ENCODE measurements at regions not wholly inside any gene's neighbourhood (a gene's known extent, or its start where the extent isn't known, plus 50 kb on each side); places are given as distances from the start of the nearest gene placed in this dataset.

DNA sequence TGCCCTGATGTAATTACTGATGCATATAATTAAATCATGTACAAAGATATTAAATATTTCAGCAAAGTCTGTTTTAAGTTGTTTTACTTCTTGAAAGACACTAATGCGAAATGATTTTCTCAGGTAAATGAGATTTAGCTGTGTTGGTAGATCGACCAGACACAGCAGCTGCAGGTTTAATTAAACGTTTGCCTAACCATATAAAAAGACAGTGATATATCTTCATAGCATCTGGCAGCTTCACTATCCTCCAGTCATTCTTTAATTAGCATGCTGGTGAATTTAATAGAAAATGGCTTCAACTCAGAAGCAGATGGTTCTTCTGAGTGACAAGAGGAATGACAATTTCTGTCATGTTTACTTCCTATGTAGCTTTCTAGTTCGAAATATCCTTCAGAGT, 69.3 kb downstream of the NHLRC3 start:
- FAIRE-seq (no peak), ATAC-seq (no peak), DNase-seq (no peak)
- Histone ChIP-seq H3K27ac (no peak overlapping the region), H3K36me3 (no peaks in the 10 kb centered on the region), H3K4me1 (no peaks in the 10 kb centered on the region), H3K9me3 (no peaks in the 10 kb centered on the region), H3K27me3 (peaks cover 0 to 3% (median 0%) of the 10 kb centered on the region in 4 donors), H3K4me3 (no peak overlapping the region)
- TF ChIP-seq, protein P1, sequence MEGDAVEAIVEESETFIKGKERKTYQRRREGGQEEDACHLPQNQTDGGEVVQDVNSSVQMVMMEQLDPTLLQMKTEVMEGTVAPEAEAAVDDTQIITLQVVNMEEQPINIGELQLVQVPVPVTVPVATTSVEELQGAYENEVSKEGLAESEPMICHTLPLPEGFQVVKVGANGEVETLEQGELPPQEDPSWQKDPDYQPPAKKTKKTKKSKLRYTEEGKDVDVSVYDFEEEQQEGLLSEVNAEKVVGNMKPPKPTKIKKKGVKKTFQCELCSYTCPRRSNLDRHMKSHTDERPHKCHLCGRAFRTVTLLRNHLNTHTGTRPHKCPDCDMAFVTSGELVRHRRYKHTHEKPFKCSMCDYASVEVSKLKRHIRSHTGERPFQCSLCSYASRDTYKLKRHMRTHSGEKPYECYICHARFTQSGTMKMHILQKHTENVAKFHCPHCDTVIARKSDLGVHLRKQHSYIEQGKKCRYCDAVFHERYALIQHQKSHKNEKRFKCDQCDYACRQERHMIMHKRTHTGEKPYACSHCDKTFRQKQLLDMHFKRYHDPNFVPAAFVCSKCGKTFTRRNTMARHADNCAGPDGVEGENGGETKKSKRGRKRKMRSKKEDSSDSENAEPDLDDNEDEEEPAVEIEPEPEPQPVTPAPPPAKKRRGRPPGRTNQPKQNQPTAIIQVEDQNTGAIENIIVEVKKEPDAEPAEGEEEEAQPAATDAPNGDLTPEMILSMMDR (IDR thresholded peaks at IDR 0.05) = no peak
- intact Hi-C loops (cut with DNase I) = no loop called here
- WGBS, 2 donors = 54 to 61% methylated on average over 4 of the region's 4 CpGs

DNA sequence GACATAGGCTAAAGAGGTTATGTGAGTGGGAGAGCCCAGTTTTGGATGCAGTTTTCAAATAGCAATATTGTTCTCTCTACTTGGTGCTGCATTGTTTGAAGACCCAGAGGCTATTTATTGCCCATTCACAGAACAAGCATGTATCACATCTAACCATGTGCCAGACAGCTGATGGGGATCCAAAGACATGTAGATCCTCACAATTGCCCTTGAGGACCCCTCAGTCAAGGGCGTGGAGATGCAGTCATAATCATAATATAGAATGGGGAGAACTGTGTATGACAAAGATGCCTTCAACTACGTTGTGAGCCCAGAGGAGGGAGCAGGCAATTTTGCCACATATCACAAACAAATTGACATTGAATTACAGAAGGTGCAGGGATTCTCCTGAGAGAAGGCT, 70.5 kb downstream of the NHLRC3 start:
- H3K9me3 ChIP-seq = no peaks in the 10 kb centered on the region
- ATAC-seq (no peak), DNase-seq (no peak), FAIRE-seq (no peak)
- H3K27me3 ChIP-seq = peaks cover 0 to 3% (median 0%) of the 10 kb centered on the region in 4 donors
- H3K4me3 ChIP-seq = no peak overlapping the region
- intact Hi-C loops (cut with DNase I) = no loop called here
- 23 to 39% methylated on average over 2 of the region's 2 CpGs for WGBS, 2 donors
- H3K27ac ChIP-seq = no peak overlapping the region
- no peaks in the 10 kb centered on the region for H3K4me1 ChIP-seq
- H3K36me3 ChIP-seq = no peaks in the 10 kb centered on the region
- TF ChIP-seq, protein P1 (IDR thresholded peaks at IDR 0.05) = no peak

DNA sequence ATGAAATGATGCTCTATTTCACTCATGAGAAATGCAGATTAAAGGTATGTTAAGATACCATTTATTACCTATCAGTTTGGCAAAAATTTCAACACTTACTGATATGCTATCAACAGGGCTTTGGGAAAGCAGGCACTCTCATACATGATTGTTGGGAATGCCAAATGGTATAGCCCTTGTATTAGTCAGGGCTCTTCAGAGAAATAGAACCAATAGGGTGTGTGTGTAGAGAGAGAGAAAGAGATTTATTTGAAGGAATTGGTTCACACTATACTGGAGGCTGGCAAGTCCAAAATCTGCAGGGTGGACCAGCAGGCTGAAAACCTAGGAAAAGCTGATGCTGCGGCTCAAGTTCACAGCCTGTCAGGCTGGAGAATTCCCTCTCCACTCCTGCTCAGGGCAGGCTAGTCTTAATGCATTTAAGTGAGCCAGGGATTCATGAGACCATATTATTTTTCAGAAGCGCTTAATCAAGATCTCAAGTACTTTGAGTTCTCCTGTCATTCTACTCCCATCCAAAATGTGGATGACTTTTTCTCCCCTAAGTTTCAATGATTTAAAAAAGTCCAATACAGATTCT, 72.4 kb downstream of the NHLRC3 start:
- ATAC-seq (no peak), DNase-seq (no peak), FAIRE-seq (no peak)
- 89 to 94% methylated on average over 2 of the region's 2 CpGs for WGBS, 2 donors
- Histone ChIP-seq H3K4me1 (no peaks in the 10 kb centered on the region), H3K9me3 (no peaks in the 10 kb centered on the region), H3K36me3 (no peaks in the 10 kb centered on the region), H3K27me3 (peaks cover 0 to 3% (median 0%) of the 10 kb centered on the region in 4 donors), H3K4me3 (no peak overlapping the region), H3K27ac (no peak overlapping the region)
- intact Hi-C loops (cut with DNase I) = no loop called here
- TF ChIP-seq, protein P1 (IDR thresholded peaks at IDR 0.05) = no peak

DNA sequence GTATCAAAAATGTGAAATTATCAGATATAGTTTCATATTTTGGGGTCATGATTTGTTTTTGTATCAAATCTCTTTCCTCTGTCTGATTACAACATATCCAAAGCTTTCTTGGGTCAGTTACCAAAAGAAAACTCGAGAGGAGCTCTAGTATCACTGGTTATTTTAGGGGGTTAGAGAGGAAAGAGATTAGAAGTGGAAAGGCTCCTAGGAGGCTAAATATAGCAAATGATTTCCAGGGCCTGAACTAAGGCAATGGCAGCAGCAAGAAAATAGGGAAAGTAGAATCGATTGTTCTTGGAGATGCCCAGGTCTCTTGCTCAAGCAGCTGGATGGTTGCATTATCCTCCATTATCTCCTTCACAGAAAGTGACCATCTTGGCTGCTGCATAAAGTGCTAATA, 72.9 kb downstream of the NHLRC3 start:
- TF ChIP-seq, protein P1 (IDR thresholded peaks at IDR 0.05) = no peak
- DNase-seq (no peak), FAIRE-seq (no peak), ATAC-seq (no peak)
- peaks cover 0 to 3% (median 0%) of the 10 kb centered on the region in 4 donors for H3K27me3 ChIP-seq
- intact Hi-C loops (cut with DNase I) = no loop called here
- no peak overlapping the region for H3K4me3 ChIP-seq
- no peaks in the 10 kb centered on the region for H3K4me1 ChIP-seq
- 0% methylated on average over 2 of the region's 2 CpGs for WGBS, 2 donors
- no peak overlapping the region for H3K27ac ChIP-seq
- no peaks in the 10 kb centered on the region for H3K9me3 ChIP-seq
- H3K36me3 ChIP-seq = no peaks in the 10 kb centered on the region

DNA sequence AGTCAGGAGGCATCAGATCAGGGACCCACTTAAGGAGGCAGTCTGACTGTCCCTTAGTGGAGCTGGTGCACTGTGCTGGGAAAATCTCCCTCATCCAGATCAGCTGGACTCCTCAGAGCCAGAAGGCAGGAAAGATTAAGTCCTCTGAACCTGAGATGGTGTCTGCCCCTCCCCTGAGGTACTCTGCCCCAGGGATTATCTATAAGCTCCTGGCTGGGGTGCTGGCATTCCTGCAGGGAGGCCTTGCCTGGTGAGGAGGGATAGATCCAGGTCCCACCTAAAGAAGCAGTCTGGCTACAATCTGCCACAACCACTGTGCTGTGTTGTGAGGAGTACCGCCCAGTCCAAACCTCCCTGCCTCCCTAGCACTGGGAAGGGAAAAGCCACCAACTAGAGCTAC, 81.2 kb downstream of the NHLRC3 start:
- Histone ChIP-seq H3K4me1 (no peaks in the 10 kb centered on the region), H3K27ac (no peak overlapping the region), H3K9me3 (no peaks in the 10 kb centered on the region), H3K36me3 (no peaks in the 10 kb centered on the region), H3K4me3 (no peak overlapping the region), H3K27me3 (no peaks in the 10 kb centered on the region)
- no peak for ATAC-seq
- no peak for FAIRE-seq
- 90 to 93% methylated on average over 1 of the region's 1 CpG for WGBS, 2 donors
- TF ChIP-seq, protein P1 (IDR thresholded peaks at IDR 0.05) = no peak
- intact Hi-C loops (cut with DNase I) = no loop called here
- DNase-seq = peak in 1 of 6 donors; percentile 18

Data from pancreas (tissue), 10 donors.